ENCODE measurements at regions not wholly inside any gene's neighbourhood (a gene's known extent, or its start where the extent isn't known, plus 50 kb on each side); places are given as distances from the start of the nearest gene placed in this dataset.
"Not testable (repeated sequence)": the region's sequence is repeated elsewhere in the genome, so short reads cannot be mapped to it uniquely, and the experiment has no call there.

DNA sequence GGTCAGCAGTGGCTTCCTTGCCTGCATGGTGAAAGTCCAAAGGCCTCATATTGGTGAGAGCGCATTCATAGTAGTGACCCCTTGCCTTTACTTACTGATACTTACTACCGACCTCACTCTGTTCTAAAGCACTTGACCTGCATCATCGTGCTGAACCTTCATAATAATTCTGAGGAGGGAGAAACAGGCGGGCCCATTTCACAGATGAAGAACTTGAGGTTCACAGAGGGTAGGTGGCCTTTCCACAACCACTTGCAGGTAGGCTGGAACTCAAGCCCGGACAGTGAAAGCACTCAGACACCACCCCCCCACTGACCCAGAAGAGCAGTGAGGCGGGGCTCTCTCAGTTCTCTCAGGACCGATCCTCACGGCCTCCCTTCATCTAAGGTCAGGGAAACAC is 149.4 kb upstream of the CHST15 start:
- DNase-seq (ENCODE audit: low spot score), result no peak

GRCh38 chr10:124242365-124242764 is 149.0 kb upstream of the CHST15 start:
- no peak for DNase-seq (ENCODE audit: low spot score)

DNA sequence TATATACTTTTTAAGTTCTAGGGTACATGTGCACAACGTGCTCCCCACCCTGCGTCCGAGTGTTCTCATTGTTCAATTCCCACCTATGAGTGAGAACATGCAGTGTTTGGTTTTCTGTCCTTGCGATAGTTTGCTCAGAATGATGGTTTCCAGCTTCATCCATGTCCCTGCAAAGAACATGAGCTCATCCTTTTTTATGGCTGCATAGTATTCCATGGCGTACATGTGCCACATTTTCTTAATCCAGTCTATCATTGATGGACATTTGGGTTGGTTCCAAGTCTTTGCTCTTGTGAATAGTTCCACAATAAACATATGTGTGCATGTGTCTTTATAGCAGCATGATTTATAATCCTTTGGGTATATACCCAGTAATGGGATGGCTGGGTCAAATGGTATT is 148.1 kb upstream of the CHST15 start:
- DNase-seq (ENCODE audit: low spot score), result not testable (repeated sequence)

DNA sequence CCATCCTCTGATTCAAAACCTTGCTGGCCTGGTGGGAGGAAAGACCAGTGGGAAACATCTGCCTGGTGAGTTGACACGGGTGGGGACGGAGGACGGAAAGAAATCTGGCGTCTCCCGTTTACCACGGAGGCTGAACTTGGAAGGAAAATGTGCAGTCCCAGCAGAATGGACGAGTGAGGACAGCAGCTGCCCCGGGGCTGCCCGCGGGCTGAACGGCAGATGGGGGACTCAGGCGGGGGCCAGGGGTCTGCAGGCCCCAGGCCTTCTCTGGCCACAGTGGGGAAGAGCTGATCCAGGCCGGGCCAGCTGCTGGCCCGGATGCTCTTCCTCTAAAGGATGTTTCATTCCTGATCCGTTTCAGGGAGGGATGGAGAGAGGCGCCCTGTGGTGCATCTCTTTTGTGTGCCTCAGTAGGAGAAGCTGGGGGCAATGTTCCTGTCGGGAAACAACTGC is 147.5 kb upstream of the CHST15 start:
- no peak for DNase-seq (ENCODE audit: low spot score)

DNA sequence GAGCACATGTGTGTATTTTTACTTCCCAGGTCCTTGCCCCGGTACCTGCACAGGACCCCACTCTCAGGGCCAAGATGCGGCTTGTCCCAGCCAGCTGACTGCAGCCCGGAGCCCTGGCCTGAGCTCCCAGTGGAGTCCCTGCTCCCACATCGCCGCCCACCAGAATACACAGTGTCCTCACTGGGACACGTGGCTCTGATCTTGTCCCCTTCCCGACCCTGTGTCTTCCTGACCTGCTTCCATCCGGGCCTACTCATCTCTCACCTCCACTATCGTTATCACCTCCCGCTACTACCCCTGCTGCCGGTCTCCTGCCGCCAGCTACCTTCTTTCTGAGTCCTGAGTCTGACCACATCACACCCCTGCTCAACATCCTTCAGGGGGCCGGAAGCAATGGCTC is 146.3 kb upstream of the CHST15 start:
- DNase-seq (ENCODE audit: low spot score), result no peak

- DNase-seq (ENCODE audit: low spot score), result no peak
Measured at GRCh38 chr10:124239134-124239533, 145.7 kb upstream of the CHST15 start.

- no peak for DNase-seq (ENCODE audit: low spot score)
Measured at GRCh38 chr10:124238367-124238766, 145.0 kb upstream of the CHST15 start.

- DNase-seq (ENCODE audit: low spot score), result no peak
Measured at GRCh38 chr10:124237282-124237961, 144.0 kb upstream of the CHST15 start.

GRCh38 chr10:124236816-124237215 is 143.4 kb upstream of the CHST15 start:
- DNase-seq (ENCODE audit: low spot score), result no peak

DNA sequence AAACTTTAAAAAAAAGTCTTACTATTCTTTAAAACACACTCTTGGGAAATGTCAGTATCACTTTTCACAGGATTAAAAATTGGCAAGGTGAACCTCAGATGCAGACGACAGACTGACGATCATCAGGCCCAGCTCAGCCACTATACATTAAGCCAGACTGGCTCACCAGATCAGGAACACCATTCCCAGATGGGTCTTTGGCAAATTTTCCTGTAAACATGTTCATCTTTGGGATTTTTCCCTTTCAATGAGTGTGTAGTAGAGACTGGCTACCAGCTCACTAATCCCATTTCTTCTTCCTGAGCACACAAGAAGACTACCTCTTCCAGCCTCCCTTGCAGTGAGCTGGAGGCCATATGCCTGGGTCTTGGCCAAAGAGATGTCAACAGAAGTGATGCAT is 142.7 kb upstream of the CHST15 start:
- DNase-seq (ENCODE audit: low spot score), result no peak

DNA sequence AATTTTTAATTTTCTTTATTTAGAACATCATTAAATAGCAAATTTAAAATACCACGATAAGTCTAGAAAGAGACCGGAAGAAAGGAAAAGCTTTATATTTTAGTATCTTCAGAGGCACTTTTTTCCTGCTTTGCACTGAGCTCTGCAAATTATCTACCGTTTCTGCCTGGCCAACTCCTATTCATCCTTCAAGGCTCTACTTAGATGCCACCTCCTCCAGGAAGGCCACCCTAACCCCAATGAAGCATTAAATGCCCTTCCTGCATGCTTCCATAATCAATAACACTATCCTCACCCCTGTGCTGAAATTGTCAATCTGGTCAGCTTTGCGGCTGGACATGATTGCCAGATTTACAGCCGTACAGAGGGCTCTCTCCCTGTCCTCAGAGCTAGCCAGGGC is 141.8 kb upstream of the CHST15 start:
- DNase-seq (ENCODE audit: low spot score), result no peak

DNA sequence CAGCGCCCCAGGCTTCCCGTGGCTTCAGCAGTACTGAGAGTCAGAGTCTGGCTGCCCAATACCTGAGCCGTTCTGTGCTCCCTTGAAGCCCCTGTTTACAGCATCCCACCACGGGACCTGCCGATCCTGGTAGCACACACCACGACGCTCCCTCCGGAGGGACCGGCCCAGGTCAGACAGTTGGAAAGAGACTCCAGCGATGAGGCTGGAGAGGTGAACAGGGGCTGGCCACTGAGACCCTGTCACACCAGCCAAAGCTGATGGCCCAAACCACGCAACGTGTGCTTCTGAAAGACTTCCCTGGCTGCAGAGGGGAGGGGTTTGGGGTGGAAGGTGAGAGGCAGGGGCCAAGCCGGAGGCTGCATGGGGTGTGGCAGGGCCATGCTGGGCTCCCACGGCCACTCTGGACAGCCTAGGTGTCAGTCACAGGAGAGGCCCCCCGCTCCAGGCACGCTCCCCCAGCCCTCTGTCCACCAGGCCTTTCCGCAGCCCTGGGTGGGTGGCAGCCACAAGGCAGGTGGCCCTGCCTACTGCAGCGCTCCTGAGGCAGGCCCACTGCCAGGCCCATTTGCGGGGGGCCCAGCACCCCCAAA is 140.2 kb upstream of the CHST15 start:
- DNase-seq (ENCODE audit: low spot score), result no peak

DNA sequence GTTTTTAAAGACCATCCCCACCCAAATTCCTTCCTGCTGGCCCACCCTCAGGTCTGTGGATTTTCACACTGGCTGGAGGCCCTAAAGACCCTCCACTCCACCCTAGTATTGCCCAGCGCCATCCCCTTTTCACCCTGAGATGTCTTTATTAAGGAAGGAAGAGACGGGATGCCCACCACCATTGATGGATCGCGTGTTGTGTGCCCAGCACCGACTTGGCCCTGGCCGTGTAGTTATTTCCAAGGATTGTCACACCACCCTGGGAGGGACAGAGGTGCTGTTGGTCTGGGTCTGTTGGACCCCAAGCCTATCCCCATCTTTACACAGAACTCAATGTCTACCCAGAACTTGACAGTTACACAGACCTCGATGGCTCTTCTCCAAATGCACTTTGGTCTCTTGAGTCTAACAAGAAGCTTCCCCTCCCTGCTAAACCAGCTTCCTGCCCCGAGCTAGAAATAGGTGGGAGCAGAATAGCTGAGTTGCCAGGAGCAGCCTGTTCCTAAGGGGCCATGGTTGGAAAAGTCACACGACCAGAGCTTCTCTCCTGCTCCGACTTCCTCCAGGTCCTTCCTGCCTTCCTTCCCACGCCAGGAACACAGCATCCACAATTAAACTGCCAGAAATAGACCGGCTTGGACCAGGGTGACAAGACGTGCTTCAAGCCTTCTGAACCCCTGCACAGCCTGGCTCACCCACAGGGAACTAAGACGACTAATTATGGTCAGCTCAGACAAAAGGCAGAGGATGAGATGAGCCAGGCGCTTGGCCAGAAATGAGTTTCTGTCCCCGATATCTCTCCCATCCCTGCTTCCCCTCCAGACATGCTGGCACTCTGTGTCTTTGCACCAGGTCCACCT is 139.5 kb upstream of the CHST15 start:
- DNase-seq (ENCODE audit: low spot score), result no peak

DNA sequence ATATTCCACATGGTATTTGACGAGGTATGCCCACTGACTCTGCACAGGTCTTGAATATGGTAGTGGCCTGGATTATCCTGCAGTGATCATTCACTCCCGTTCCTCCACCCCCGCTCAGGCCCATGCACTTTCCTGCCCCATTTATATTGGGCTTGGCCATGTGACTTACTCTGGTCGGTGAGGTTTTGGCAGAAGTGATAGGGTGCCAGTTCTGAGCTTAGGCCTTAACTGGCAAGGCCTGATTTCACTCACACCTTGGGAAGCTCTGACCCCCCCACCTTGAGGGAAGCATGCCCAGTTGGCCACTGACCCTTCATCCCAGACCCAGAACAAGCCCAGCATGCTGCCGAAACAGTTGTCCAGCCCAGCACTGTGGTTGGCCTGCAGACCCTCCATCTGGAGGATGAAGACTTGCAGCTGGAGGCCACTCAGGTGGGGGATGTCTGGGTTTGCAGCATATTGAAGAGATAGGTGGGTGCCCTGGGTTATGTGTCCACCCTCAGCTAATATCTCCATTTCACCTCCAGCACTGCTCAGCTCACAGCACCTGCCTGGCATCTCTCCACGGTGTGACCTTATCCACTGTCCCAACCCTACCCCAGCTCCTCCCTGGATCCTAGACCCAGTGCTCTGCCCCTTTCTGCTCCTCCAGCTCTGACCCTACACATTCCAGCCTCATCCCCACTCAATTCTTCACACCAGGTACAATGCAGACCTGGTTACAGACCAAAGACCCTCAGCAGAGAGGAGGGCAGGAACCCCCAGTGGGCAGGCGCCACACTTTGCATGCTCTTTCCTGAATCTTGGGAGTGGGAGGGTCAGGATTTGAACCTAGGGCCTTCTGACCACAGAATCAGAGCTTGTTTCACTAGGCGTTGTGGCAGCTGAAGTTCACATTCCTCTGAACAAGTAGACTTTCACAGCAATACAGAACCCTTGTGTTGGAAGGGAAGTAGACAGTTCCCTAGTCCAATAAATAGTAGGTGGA is 138.1 kb upstream of the CHST15 start:
- DNase-seq (ENCODE audit: low spot score), result no peak

DNA sequence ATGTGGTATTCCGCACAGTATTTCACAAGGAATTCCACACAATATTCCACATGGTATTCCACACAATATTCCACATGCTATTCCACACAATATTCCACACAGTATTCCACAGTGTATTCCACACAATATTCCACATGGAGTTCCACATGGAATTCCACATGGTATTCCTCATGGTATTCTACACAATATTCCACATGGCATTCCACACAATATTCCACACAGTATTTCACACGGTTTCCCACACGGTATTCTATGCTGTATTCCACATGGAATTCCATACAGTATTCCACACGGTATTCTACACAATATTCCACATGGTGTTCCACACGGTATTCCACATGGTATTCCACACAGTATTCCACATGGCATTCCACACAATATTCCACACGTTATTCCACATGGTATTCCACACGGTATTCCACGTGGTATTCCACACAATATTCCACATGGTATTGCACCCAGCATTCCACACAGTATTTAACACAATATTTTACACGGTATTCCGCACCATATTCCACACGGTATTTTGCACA is 137.3 kb upstream of the CHST15 start:
- DNase-seq (ENCODE audit: low spot score), result no peak

GRCh38 chr10:124229989-124230634 is 136.7 kb upstream of the CHST15 start:
- no peak for DNase-seq (ENCODE audit: low spot score)

DNA sequence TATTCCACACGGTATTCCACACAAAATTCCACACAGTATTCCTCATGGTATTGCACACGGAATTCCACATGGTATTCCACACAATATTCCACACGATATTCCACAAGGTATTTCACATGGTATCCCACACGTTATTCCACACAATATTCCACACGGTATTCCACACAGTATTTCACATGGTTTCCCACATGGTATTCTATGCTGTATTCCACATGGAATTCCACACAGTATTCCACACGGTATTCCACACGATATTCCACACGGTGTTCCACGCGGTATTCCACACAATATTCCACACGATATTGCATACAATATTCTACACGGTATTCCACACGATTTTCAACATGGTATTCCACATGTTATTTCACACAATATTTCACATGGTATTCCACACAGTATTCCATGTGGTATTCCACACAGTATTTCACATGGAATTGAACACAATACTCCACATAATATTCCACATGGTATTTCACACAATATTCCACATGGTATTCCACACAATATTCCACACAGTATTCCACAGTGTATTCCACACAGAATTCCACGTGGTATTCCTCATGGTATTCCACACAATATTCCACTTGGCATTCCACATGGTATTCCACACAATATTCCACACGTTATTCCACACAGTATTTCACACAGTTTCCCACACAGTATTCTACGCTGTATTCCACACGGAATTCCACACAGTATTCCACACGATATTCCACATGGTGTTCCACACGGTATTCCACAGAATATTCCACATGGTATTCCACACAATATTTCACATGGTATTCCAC is 136.0 kb upstream of the CHST15 start:
- DNase-seq (ENCODE audit: low spot score), result no peak

- DNase-seq (ENCODE audit: low spot score), result no peak
Measured at GRCh38 chr10:124228471-124228870, 135.1 kb upstream of the CHST15 start.

- no peak for DNase-seq (ENCODE audit: low spot score)
Measured at GRCh38 chr10:124227988-124228387, 134.6 kb upstream of the CHST15 start.
